22Rv1 (cell line): ENCODE measurements at regions not wholly inside any gene's neighbourhood (a gene's known extent, or its start where the extent isn't known, plus 50 kb on each side); places are given as distances from the start of the nearest gene placed in this dataset.

ENCODE experiments used
- H3K27ac ChIP-seq: fragments of 450-650 bp; 2 replicates; pipeline ENCODE4 v1.5.1; 2017
- ZFX ChIP-seq: fragments of 450-650 bp; IDR thresholded peaks from 2 replicates; pipeline ENCODE4 v1.6.1; 2017; ENCODE audit warnings: antibody characterized with exemption, borderline replicate concordance
- TF ChIP-seq, protein P1 (sequence below): fragments of 450-650 bp; IDR thresholded peaks from 2 replicates; pipeline ENCODE4 v1.5.1; 2017; ENCODE audit warnings: mild to moderate bottlenecking

DNA sequence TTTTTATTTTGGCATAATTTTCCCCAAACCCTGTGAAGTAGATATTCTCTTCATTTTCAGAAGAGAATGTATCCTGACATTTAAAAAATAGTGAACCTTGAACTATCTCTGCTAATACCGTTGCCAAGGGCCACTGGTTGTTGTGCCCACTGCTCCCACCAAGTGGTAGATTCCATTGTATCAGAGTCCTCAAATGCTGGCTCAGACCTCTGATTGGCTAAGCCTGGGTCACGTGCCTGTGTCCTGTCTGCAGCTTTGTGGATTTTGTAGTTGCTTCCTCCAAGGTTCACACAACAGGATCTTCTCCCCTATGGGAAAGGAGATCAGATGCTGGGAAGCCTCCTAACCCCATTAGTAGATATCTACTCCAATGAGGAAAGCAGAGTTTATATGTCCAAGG, 104.8 kb upstream of the CASK start:
- H3K27ac ChIP-seq = no peak overlapping the region
- TF ChIP-seq, protein P1, sequence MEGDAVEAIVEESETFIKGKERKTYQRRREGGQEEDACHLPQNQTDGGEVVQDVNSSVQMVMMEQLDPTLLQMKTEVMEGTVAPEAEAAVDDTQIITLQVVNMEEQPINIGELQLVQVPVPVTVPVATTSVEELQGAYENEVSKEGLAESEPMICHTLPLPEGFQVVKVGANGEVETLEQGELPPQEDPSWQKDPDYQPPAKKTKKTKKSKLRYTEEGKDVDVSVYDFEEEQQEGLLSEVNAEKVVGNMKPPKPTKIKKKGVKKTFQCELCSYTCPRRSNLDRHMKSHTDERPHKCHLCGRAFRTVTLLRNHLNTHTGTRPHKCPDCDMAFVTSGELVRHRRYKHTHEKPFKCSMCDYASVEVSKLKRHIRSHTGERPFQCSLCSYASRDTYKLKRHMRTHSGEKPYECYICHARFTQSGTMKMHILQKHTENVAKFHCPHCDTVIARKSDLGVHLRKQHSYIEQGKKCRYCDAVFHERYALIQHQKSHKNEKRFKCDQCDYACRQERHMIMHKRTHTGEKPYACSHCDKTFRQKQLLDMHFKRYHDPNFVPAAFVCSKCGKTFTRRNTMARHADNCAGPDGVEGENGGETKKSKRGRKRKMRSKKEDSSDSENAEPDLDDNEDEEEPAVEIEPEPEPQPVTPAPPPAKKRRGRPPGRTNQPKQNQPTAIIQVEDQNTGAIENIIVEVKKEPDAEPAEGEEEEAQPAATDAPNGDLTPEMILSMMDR = no peak
- TF ChIP-seq ZFX = no peak

DNA sequence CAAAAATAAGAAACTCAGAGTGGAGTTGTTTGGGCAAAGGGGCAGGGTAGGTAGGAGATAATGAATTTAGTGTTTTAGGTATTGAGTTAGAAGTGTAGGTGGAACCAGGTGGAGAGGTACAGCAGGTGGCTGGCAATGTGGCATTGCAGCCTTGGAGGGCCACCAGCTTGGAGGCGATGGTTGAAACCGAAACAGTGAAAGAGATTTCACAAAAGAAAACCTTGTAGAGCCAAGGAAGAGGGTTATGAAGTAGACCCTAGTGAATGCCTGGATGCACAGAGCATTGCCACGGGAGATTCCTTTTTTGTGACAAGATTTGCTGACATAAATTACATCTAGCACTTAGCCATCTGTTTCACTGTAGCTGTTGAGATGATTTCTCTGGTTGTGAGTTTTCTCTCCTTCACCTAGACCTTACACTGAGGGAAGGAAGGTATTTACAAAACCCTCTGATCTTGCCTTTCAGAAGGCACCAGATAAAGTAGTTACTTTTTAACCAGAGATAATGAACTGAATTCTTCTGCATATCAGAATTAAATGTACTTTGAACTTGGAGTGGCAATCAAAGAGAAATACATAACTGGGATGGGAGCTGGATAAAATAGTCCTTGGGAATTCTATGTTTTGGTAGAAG, 104.1 kb upstream of the CASK start:
- TF ChIP-seq, protein P1 = no peak
- no peak overlapping the region for H3K27ac ChIP-seq

DNA sequence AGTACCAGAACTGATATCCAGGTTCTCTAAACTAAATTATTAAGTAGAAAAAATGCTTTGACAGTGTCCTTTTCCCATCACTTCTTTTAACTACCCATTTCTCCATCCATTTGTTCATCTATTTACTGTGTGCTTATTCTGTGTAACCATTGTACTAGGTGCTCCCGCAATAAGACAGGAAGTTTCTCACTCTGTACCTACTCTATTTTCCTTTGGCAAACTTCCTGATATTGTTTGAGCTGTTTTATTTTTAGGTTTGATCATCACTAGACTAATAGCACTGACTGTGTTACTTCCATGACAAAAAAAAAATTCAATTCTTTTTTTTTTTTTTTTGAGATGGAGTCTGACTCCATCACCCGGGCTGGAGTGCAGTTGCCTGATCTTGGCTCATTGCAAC, 102.5 kb upstream of the CASK start:
- no peak for TF ChIP-seq ZFX
- TF ChIP-seq, protein P1 = no peak
- H3K27ac ChIP-seq = no peak overlapping the region

DNA sequence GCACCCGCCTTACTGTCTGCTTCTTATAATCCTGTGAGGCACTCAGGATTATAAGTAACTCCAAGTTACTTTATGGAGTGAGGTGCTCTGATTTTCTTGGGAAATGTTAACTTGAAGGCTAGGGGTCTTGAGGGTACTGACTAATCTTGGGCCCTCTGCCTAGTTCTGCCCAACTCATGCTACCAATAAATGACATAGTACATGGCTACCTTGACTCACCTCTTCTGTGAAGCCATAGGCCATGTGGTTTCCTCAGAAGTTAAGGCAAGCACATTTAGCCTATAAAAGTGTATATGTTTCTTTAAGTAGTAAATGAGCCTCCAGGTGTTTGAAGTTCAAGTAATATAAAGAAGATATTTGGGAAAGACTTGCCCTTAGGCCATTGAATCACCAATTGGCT, 99.8 kb upstream of the CASK start:
- no peak overlapping the region for H3K27ac ChIP-seq
- TF ChIP-seq, protein P1 = no peak
- TF ChIP-seq ZFX = no peak

DNA sequence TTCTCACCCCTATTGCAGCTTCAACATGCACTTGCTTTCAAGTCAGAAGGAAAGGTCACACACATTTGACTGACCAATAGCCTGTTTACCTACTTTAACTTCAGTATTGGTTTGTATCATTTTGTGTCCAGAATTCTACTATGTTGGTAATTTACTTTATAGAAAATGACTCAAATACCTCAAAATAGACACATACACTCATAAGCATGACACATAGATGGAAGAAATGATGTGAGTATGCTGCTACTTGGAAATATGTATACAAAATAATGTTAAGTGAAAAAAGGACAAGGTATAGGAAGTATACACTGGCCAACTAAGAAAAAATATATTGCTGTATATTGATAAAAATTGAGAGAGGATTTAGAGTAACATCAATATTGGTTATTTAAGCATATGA, 98.8 kb upstream of the CASK start:
- TF ChIP-seq ZFX = no peak
- TF ChIP-seq, protein P1 = no peak
- H3K27ac ChIP-seq = no peak overlapping the region

DNA sequence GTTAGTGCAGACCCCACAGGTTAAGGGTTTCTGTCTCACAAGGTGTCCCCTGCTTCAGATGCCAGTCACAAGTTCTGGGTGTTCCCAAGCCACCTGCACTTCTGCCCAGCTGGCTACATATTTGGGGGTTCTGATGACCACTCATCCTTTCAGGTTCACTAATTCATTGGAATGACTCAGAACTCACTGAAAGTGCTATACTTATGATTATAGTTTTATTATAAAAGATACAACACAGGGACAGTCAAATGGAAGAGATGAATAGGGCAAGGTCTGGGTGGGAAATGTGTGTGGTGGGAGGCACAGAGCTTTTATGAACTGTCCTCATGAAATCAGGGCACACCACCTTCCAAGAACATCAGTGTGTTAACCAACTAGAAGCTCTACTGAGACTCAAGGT, 97.7 kb upstream of the CASK start:
- TF ChIP-seq, protein P1 = no peak
- TF ChIP-seq ZFX = no peak
- H3K27ac ChIP-seq = no peak overlapping the region

DNA sequence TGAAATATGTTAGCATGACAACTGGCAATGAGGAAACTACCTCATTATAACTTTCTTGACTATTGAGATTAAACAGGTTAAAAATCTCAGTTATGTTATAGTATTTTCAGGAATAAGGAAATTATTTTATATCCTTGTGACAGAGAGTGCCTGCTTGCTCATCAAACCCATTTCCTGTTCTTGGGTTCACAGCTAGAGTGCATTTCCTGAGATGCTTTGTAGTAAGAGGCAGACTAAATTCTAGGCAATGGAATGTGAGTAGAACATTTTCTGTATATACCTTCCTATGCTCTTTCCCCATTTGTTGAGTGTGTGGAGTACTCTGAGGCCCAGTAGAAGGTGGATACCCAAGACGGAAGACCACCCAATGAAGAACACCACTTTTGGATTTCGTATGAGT, 96.9 kb upstream of the CASK start:
- TF ChIP-seq ZFX = no peak
- TF ChIP-seq, protein P1 = no peak
- H3K27ac ChIP-seq = no peak overlapping the region
